Vagina (tissue), 2 donors: ENCODE measurements at regions not wholly inside any gene's neighbourhood (a gene's known extent, or its start where the extent isn't known, plus 50 kb on each side); places are given as distances from the start of the nearest gene placed in this dataset.

Source experiments
- POLR2AphosphoS5 ChIP-seq, 2 donors: sonication (generic); formaldehyde crosslinking; IDR thresholded peaks; one replicate each; pipeline ENCODE4 v1.9.0; 2017; ENCODE audit warnings: antibody characterized with exemption in 2 of 2, mild to moderate bottlenecking in 2 of 2, low read depth in 1 of 2; ENCODE audit not compliant: insufficient read depth in 1 of 2
- TF ChIP-seq, protein P1 (sequence below), 3 experiments: fragments of 450-650 bp in 2 of 3; fragments of 200-600 bp in 1 of 3; sonication (generic) in 1 of 3; IDR thresholded peaks; one replicate each; pipeline ENCODE4 v1.5.1; 2017 to 2019; ENCODE audit warnings: antibody characterized with exemption in 3 of 3, mild to moderate bottlenecking in 2 of 3, moderate library complexity in 2 of 3

DNA sequence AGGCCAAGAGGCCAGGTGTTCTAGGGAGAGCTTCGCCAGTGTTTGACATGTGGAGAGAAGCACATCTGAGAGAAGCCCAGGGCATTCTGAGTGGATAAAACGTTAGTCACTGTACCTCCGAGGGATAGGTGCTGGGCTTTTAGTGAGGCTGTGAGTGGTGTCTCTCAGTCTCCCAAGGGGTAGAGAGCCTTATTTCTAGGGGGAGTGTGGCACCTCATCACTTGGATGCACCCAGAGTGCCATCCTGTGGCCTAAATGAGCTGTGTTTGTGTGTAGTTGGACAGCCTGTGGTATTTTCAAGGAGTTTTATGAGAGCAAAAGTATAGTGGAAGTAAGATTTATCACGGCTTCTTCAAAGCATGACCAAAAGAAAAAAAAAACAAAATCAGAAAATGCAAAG lies 1046.9 kb upstream of the WWC1 start:
- TF ChIP-seq, protein P1, sequence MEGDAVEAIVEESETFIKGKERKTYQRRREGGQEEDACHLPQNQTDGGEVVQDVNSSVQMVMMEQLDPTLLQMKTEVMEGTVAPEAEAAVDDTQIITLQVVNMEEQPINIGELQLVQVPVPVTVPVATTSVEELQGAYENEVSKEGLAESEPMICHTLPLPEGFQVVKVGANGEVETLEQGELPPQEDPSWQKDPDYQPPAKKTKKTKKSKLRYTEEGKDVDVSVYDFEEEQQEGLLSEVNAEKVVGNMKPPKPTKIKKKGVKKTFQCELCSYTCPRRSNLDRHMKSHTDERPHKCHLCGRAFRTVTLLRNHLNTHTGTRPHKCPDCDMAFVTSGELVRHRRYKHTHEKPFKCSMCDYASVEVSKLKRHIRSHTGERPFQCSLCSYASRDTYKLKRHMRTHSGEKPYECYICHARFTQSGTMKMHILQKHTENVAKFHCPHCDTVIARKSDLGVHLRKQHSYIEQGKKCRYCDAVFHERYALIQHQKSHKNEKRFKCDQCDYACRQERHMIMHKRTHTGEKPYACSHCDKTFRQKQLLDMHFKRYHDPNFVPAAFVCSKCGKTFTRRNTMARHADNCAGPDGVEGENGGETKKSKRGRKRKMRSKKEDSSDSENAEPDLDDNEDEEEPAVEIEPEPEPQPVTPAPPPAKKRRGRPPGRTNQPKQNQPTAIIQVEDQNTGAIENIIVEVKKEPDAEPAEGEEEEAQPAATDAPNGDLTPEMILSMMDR (IDR thresholded peaks at IDR 0.05), result no peak
- no peak for TF ChIP-seq POLR2AphosphoS5 (IDR thresholded peaks at IDR 0.05; ENCODE audit: insufficient read depth in 1 of 2, low read depth in 1 of 2)
